GM21786 (cell line): ENCODE measurements at regions not wholly inside any gene's neighbourhood (a gene's known extent, or its start where the extent isn't known, plus 50 kb on each side); places are given as distances from the start of the nearest gene placed in this dataset.

Experiments used
- ATAC-seq: cut with Tn5 transposase; IDR thresholded peaks from one replicate; pipeline ENCODE4 v1.9.1; 2021; ENCODE audit not compliant: unreplicated experiment

GRCh38 chr1:117678246-117678977, 72.6 kb downstream of the TENT5C start:
- no peak for ATAC-seq

- no peak for ATAC-seq
These were observed 73.5 kb downstream of the TENT5C start for GRCh38 chr1:117679299-117679698.

GRCh38 chr1:117679868-117680267, 74.0 kb downstream of the TENT5C start:
- no peak for ATAC-seq

GRCh38 chr1:117680316-117681002, 74.6 kb downstream of the TENT5C start:
- no peak for ATAC-seq

- no peak for ATAC-seq
These were observed 75.4 kb downstream of the TENT5C start for GRCh38 chr1:117681093-117681900.

- no peak for ATAC-seq
These were observed 76.0 kb downstream of the TENT5C start for GRCh38 chr1:117681901-117682250.

- ATAC-seq = no peak
These were observed 76.5 kb downstream of the TENT5C start for GRCh38 chr1:117682372-117682771.

GRCh38 chr1:117683571-117684285, 77.9 kb downstream of the TENT5C start:
- ATAC-seq = no peak

GRCh38 chr1:117685936-117686806, 80.3 kb downstream of the TENT5C start:
- ATAC-seq = no peak

- ATAC-seq = no peak
These were observed 81.1 kb downstream of the TENT5C start for GRCh38 chr1:117686907-117687306.

- ATAC-seq = no peak
These were observed 84.3 kb downstream of the TENT5C start for GRCh38 chr1:117689997-117690625.

GRCh38 chr1:117691942-117692341, 86.1 kb downstream of the TENT5C start:
- ATAC-seq = no peak

GRCh38 chr1:117694543-117694942, 88.7 kb downstream of the TENT5C start:
- no peak for ATAC-seq

GRCh38 chr1:117695796-117696490, 90.1 kb downstream of the TENT5C start:
- no peak for ATAC-seq

- ATAC-seq = no peak
These were observed 90.7 kb downstream of the TENT5C start for GRCh38 chr1:117696561-117696960.

- ATAC-seq = no peak
These were observed 91.5 kb downstream of the TENT5C start for GRCh38 chr1:117697220-117697781.

- ATAC-seq = no peak
These were observed 92.7 kb downstream of the TENT5C start for GRCh38 chr1:117698398-117699160.

- ATAC-seq = no peak
These were observed 94.1 kb downstream of the TENT5C start for GRCh38 chr1:117699953-117700352.
